GM19035 (cell line): ENCODE measurements at regions not wholly inside any gene's neighbourhood (a gene's known extent, or its start where the extent isn't known, plus 50 kb on each side); places are given as distances from the start of the nearest gene placed in this dataset.
"Not testable (repeated sequence)": the region's sequence is repeated elsewhere in the genome, so short reads cannot be mapped to it uniquely, and the experiment has no call there.

ENCODE experiments used
- ATAC-seq: cut with Tn5 transposase; IDR thresholded peaks from one replicate; pipeline ENCODE4 v1.9.1; 2021; ENCODE audit not compliant: unreplicated experiment

GRCh38 chr3:109982201-109982600, 644.9 kb upstream of the DPPA4 start:
- no peak for ATAC-seq

- ATAC-seq = no peak
Observed at GRCh38 chr3:109984976-109985375, 647.6 kb upstream of the DPPA4 start.

DNA sequence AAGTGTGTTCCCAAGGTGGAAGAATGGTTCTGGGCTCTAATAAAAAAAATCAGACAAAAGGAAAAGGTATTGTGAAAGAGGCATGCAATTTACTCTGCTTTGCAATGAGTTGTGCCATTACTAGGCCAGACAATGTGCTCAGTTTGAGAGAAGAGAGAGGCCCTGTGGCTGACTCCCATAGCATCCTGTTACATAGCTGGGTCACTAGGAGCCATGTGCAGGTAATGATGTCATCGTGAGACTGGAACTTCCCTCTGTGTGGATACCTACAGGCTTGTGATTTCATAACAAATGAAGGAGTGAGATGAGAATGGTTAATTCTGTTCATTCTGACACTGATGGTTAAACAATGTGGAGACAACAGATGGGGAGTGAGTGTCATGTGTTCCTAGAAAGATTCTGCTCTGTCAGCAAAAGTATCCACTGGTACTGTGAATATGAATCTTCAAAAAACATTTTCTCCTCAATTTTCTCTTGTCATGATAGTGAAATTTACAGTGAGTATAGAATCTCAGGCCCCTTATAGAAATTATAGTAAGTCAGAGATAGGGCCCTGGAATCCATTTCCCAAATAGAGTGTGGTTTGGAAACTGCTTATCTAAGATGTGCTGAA, 648.7 kb upstream of the DPPA4 start:
- no peak for ATAC-seq

DNA sequence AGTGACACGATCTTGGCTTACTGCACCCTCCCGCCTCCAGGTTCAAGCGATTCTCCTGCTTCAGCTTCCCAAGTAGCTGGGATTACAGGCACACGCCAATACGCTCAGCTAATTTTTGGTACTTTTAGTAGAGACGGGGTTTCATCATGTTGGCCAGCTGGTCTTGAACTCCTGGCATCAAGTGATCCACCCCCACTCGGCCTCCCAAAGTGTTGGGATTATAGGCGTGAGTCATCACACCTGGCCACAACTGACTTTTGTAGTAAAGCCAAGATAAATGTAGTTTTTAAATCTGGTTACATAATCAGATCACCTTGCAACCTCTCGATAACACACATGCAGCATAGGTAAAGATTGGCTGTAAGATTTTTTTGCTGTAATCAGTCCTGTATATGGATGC, 657.5 kb upstream of the DPPA4 start:
- ATAC-seq = no peak

DNA sequence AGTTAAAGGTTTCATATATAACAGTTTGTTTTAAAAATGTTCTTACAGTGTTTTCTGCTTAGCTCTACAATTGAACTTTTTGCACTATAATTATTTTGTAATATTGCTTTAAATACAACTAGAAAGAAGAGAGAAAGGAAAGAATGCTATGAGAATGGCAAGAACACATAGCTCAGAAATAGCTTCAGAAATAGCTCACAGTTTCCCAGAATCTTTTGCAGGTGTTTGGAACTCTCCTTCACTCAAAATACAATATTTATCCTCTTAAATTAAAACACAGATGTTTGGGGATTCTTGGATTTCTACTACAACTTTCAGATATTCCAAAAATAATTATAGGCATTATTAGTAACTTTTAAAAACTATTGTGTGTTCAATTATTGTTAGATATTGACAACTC, 658.0 kb upstream of the DPPA4 start:
- no peak for ATAC-seq

DNA sequence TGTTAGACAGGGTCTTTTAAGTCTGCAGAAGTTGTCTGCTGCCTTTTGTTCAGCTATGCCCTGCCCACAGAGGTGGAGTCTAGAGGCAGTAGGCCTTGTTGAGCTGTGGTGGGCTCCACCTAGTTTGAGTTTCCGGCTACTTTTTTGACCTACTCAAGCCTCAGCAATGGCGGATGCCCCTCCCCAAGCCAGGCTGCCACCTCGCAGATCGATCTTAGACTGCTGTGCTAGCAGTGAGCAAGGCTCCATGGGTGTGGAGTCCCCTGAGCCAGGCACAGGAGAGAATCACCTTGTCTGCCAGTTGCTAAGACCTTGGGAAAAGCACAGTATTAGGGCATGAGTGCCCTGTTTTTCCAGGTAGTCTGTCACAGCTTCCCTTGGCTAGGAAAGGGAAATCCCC, 664.6 kb upstream of the DPPA4 start:
- not testable (repeated sequence) for ATAC-seq

DNA sequence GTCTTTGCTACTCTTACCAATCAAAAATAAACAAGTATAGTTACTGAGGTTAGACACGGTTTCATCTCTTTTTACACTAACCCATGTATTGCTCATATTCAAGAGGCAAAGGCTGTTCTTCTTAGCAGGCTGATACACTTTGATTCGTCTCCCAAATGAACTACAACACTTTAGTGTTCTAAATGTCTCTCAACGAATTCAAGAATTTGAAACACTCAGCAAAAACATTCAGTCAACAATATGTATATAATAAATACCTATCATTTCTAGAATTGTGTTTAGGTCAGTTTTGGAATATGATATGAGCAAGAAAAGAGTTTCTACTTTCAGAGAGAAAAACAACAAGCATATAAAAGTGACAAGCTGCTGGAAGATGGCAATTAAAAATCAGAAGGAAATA, 669.6 kb upstream of the DPPA4 start:
- ATAC-seq = no peak

DNA sequence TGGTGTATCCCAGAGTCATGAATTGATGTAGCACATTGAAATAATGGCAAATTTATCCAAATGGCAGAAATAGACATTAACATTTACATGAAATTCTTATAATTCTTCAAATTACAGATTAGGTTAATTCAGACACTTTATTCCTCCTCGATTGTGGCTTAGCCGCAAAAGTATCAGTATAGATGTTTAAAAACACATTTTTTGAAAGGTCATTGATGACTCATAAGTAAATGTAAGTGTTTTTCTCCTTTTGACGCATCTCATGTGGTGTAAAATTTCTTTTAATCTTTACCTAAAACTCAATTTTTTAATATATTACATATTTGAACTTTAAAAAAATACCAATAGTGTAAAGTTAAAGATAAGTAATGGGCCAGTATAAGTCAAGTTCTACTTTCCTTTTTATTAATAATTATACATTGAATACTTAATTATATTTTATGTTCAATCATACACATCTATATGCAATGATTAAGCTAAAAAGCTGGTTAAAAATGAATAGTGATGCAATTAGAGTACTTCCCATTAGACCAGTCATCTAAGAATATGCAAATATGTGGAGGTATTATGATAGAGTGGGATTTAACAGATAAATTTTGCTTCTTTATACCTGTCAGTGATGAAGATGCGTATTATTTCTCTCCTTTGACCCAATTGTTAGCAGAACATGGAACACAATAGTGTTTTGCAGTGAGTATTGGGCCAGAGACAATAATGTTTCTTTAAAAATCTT, 678.1 kb upstream of the DPPA4 start:
- no peak for ATAC-seq

- no peak for ATAC-seq
Observed at GRCh38 chr3:110016235-110016815, 679.0 kb upstream of the DPPA4 start.

DNA sequence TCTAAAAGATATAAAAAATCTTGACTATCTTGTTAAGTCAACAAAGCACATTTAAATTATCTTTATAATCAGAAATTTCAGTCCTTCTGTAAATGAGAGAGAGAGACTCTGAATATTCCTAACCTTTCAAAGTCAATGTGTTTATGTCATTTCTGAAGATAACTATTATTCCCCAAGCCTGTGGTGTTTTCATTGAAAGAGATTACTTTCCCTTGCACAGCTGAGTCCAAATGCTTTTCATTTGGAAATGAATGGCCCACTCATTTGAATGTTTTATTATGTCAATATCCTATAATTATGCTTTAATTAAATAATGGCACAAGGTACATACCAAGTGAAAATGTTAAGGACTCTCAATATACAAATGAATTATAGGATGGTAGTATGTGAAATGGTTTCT, 680.0 kb upstream of the DPPA4 start:
- no peak for ATAC-seq

GRCh38 chr3:110021659-110022058, 684.3 kb upstream of the DPPA4 start:
- ATAC-seq = peak; percentile 52

GRCh38 chr3:110023022-110023421, 685.7 kb upstream of the DPPA4 start:
- ATAC-seq = not testable (repeated sequence)

GRCh38 chr3:110026421-110026820, 689.1 kb upstream of the DPPA4 start:
- ATAC-seq = no peak

- no peak for ATAC-seq
Observed at GRCh38 chr3:110027446-110028080, 690.2 kb upstream of the DPPA4 start.

- ATAC-seq = no peak
Observed at GRCh38 chr3:110031975-110032374, 694.6 kb upstream of the DPPA4 start.

- ATAC-seq = no peak
Observed at GRCh38 chr3:110059431-110059830, 722.1 kb upstream of the DPPA4 start.

GRCh38 chr3:110062716-110063115, 725.4 kb upstream of the DPPA4 start:
- ATAC-seq = no peak

GRCh38 chr3:110063178-110063577, 725.8 kb upstream of the DPPA4 start:
- ATAC-seq = no peak

DNA sequence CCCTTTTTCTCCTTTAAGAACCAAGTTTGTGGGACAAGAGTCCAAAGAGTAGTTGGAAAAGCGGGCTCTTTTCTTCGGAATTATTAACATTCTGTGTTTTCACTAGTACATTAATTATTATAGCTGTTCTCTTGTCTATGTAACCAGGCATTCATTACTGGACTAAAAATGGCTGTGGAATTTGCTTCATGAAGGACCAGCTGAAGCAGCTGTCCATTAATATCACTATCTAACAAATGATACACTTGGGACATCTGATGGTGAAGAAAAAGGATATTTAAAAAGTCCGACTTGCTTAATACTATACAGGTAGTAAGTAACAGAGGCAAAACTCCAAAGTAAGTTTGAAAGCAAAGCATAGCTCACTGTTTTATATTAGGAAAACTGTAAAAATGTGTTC, 728.9 kb upstream of the DPPA4 start:
- ATAC-seq = no peak

DNA sequence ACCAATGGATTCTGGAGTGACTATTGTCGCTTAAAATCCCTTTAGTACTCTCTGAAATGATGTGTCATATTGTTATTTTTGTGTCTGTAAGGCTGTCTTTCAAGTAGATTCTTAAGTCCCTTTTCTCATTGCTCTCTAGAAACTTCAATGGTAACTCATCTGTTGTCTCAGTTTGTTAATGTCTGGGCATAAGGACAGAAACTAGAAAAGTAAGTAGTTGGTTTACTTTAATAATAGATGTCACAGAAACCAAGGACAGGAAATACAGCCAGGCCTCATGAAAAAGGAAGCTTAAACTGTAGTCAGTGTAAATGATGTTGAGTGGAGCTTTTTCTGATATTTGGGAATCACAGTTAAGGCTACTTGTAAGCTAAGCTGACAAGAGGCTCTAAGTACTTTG, 730.2 kb upstream of the DPPA4 start:
- ATAC-seq = no peak

DNA sequence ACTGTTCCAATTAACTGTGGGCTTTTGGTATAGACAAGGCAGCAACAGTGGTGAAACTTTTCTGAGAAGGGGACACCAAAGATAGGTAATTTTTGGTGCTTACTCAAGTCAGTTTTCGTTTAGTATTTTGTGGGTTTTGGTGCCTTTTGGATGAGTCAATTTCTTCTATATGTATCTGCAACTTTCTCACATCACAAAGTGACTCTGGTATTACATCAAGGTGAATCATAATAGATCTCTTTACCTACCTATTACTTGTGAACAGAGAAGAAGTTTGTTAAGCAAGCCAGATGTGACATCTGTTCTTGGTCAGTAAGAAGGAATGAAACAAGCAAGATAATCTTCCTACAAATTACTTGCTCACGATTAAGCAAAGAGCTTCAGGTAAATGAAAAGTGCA, 732.4 kb upstream of the DPPA4 start:
- no peak for ATAC-seq
